ENCODE measurements at regions not wholly inside any gene's neighbourhood (a gene's known extent, or its start where the extent isn't known, plus 50 kb on each side); places are given as distances from the start of the nearest gene placed in this dataset.
"Not testable (repeated sequence)": the region's sequence is repeated elsewhere in the genome, so short reads cannot be mapped to it uniquely, and the experiment has no call there.

DNA sequence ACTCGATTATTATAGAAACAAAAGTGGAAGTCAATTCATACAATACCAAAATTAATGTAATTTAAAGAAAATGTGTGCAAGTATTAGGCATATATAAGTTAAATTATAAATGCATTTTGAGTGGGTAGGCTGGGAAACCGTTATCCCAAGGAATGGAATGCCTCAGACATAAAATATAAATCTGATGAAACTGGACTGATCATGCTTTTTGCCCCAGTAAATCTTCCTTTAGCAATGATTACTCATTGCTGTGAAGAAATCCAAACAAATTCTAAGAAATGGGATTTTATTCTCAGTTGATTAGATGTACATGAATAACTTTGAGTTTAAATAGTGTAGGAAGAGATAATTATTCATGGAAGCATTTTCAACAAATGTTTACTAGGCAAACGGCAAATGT, 185.5 kb upstream of the KCNMB2 start:
- DNase-seq (ENCODE audit: low read depth in 2 of 3, low spot score in 2 of 3), result no peak

DNA sequence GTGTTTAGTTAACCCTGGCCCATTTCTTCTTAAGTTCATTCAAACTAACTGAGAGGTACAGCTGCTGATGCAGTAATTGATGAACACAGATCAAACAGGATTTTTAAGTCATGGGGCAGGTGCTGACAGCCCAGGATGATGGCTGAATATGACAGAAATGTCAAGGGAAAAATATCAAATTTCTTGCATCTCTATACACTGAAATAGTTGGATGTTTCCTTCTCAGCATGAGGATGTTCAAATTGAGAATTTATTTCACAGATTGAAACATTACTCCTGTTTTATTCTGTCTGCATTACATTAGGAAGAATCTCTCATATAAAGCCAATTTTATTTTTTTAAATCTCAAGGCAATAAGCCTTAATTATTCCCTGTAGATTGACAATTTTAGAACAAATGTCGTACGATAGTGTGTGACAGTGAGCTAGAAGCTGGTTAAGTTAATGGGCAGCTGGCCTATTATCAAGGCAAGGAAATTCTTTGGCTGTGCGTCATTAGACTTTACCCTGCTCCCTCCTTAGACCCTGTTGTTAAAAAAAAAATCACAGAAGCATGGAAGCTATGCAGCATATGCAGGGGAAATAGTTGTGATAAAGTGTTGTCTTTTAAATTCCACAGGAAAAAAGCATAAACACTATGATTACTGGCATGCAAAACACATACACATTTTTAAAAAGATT, 183.8 kb upstream of the KCNMB2 start:
- no peak for DNase-seq (ENCODE audit: low read depth in 2 of 3, low spot score in 2 of 3)

GRCh38 chr3:178353006-178353694, 183.1 kb upstream of the KCNMB2 start:
- DNase-seq (ENCODE audit: low read depth in 2 of 3, low spot score in 2 of 3), result no peak

DNA sequence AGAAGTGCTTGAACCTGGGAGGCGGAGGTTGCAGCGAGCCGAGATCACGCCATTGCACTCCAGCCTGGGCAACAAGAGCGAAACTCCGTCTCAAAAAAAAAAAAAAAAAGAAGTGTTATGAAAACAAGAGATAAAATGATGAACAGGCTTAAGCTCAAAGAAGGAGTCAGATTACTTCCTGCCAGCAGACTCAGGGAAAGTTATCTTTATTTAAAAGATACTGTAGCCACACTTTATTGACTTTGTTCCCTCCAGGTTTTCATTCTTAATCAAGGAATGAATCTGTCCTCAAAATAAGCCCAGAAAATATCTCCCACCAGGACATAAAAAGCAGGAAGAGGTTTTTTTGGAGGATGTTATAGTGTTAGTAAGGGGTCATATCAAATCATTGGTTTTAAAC, 176.5 kb upstream of the KCNMB2 start:
- no peak for DNase-seq (ENCODE audit: low read depth in 2 of 3, low spot score in 2 of 3)

GRCh38 chr3:178363048-178363447, 173.2 kb upstream of the KCNMB2 start:
- DNase-seq (ENCODE audit: low read depth in 2 of 3, low spot score in 2 of 3), result not testable (repeated sequence)

DNA sequence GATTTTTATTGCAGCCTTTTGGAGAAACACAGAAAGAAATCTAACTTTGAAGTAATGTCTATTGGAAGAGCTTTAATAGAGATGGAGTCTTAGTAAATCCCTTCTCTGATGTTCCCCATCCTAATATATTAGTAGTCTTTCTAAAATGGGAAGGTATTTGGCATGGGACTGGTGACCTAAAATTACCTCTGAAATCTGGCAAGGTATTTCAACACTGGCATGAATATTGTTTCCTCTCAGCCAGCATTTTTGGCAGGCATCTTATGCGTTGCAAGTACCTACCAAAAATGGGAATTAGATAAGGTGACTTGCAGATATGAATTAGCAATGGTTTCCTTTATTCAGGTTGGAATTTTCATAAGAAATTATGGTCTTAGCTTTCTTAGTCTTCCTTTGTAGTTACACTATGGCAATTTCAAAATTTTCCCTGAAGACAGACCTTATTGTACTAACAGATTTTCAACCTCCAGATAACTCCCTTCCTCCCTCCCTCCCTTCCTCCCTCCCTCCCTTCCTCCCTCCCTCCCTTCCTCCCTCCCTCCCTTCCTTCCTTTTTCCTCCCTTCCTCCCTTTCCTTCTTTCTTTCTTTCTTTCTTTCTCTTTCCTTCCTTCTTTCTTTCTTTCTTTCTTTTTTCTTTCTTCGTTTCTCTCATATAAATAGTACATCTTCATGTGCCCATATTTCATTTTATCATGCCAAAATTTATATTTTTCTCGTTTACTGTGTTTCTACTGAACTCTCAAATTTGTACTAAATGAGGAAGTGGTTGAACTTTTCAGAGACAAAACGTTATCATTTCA, 168.2 kb upstream of the KCNMB2 start:
- DNase-seq (ENCODE audit: low read depth in 2 of 3, low spot score in 2 of 3), result no peak

DNA sequence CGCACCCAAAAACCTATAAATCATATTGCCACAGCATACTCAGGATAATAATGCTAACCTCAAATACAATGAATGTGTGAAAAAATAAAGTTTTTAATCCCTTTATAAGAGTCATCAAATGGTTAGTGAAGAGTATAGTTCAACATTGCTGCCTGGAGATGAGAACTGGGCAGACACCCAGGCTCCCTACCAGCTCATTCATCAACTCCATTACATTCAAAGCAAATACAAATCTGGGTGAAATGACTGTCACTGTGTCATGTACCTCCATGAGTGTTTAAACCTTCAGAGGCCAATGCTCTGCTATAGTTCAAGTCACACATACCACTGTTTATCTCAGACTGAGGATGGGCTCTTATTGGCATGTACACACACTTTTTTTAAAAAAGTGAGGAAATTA, 167.2 kb upstream of the KCNMB2 start:
- DNase-seq (ENCODE audit: low read depth in 2 of 3, low spot score in 2 of 3), result no peak

GRCh38 chr3:178369811-178370210, 166.4 kb upstream of the KCNMB2 start:
- no peak for DNase-seq (ENCODE audit: low read depth in 2 of 3, low spot score in 2 of 3)

- no peak for DNase-seq (ENCODE audit: low read depth in 2 of 3, low spot score in 2 of 3)
Measured at GRCh38 chr3:178370387-178370786, 165.8 kb upstream of the KCNMB2 start.

DNA sequence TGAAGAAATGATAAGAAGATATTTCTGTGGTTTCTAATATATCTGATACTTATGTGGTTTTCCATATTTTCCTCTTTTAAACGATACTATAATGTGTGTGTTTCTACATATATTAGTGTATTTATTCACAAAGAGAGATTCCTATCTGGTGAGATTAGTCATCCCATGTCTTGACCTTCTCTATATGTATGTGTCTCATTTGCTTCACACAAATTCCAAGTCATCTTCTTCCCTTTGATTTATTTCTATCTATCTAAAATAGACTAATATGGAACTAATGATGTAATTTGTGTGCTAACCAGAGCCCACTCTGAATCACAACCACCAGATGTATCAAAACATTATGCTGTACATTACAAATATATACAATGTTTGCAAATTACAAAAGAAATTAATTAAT, 154.7 kb upstream of the KCNMB2 start:
- no peak for DNase-seq (ENCODE audit: low read depth in 2 of 3, low spot score in 2 of 3)

DNA sequence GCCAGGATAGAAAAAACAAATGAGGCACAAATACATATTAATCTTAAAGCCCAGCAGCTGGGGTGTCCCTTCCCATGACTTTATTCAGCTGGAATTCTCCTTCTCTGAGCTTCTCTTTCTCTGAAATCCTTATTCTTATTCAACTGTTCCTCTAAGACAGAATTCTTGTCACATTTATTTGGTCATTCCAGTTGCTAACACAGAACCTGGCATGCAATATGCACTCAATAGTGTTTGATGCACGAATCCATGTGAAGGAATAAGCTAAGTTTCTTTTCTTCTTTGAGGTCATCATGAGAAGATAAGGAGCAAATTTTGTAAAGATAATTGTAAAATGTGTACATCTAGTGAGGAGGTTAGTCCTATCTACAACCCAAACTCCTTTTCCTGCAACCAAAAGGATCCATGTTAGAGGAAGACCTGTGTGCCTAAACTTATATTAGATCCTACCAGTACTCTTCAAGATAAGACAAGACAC, 154.2 kb upstream of the KCNMB2 start:
- no peak for DNase-seq (ENCODE audit: low read depth in 2 of 3, low spot score in 2 of 3)

GRCh38 chr3:178382449-178383061, 153.7 kb upstream of the KCNMB2 start:
- no peak for DNase-seq (ENCODE audit: low read depth in 2 of 3, low spot score in 2 of 3)

DNA sequence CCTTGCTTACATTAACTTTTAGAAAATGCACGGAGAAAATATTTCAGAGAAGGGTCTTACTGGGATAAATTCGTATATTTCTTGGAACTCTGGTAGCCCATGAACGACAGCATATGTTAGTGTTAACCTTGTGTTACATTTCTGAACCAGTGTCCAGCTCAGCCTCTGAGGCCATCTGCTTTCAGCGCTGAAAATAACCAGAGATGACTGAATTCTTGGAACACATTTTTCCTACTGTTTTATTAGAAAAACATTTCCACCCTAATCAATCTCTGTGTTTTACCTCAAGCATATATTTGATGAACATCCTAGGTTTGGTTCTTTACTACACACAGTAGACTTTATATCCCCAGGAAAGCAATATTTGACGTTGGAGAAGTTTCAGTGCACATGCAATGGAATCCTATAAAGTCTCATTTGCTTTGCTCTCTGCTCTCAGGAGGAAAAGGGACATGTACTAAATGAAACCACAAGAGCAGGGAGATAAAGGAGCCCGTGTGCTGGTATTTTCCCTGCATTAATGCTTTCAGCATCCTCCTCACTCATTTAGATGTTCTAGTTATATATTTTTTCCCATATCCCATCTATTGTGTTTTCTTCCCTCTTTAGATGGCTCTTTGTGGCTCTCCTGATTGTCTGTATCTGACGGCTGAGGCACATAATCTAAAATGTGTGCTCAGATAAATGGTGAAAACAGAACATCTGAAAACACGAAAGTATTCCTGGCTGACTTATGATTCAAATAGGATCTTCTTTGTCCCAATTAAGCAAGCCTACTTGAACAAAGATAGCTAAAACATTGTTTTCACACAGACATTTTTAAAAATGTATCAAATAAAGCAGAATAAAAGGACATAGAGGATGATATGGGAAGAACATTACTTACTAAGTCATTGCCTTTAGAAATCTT, 151.7 kb upstream of the KCNMB2 start:
- DNase-seq (ENCODE audit: low read depth in 2 of 3, low spot score in 2 of 3), result no peak

DNA sequence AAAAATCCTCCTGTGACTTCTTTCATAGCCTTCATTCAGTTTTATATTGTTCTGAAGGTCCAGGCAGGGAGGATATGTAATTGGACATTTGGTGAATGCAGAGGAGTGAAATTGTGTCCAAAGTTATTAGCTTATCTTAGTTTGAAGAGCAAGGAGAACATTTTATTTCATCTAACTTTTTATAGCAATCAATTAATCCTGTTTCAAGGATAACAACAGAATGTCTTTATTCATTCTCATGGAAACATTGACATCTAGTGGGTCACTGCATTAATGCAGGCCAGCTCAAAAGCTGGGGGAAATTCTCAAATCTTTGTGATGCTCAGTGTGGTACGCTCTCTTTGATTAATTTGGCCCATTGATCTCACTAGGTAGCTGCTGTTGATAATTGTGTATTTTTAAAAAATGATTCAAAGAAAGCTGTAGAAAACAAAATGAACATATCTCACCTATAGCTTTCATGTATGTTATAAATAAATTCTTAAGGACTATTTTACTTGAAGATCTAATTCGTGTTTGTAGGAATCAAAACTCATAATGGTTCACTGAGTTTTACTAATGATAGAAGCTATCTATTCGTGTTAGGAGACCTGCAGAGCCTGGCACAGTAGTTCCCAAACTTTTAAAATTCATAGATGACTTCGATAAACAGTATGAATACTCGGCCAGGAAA, 150.8 kb upstream of the KCNMB2 start:
- no peak for DNase-seq (ENCODE audit: low read depth in 2 of 3, low spot score in 2 of 3)

DNA sequence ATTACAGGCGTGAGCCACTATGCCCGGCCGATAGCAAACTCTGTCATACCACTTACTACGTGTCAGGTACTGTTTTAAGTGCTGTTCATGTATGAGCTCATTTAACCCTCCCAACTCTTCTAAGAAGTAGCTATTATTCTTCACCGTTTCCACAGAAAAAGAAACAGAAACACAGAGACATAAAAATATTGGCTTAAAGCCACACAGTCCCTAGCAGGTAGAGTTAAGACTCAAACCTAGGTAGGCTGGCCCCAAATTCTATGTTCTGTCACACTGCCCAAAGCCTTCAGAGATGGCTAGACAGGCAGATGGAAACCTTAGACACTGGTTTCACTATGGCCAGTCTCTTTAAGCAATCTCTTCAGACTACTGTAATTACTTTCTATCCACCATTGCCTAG, 149.8 kb upstream of the KCNMB2 start:
- DNase-seq (ENCODE audit: low read depth in 2 of 3, low spot score in 2 of 3), result no peak

GRCh38 chr3:178386880-178387279, 149.4 kb upstream of the KCNMB2 start:
- no peak for DNase-seq (ENCODE audit: low read depth in 2 of 3, low spot score in 2 of 3)

- no peak for DNase-seq (ENCODE audit: low read depth in 2 of 3, low spot score in 2 of 3)
Measured at GRCh38 chr3:178388473-178388872, 147.8 kb upstream of the KCNMB2 start.

DNA sequence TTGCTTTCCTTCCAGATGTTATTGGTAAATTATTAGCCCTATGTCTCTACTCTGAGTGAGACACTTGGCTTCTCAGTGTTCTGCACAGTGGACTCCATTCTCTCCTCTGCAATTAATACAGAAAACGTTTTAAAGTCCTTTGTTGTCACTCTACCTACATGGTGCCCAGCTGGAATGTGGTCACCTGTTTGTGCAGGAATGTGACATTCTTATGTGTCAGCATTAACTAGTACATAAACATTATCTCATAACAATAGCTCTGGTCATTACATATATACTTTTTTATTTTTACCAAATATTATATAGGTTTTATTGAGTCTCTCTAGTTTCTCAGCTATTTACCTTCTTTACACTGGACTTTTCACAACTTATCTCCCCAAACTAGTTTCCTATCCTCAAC, 147.0 kb upstream of the KCNMB2 start:
- no peak for DNase-seq (ENCODE audit: low read depth in 2 of 3, low spot score in 2 of 3)

DNA sequence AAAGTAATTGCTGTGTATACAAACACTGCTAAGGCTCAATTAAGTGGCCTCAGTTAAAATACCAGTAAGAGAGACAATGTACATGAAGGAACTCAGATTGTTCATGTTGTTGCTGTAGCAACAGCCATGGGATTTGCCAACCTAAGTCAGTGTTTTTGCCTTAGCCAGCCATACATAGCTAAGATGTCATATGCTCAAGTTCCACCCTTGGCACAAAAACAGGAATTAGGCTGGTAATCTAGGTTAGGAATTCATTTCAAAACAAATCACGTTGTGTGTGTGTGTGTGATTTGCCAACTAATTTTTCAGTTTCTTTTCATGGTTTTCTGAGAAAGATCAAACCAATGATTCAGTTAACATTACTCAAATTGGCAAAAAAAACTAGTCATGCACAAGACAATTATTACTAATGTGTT, 143.7 kb upstream of the KCNMB2 start:
- no peak for DNase-seq (ENCODE audit: low read depth in 2 of 3, low spot score in 2 of 3)

DNA sequence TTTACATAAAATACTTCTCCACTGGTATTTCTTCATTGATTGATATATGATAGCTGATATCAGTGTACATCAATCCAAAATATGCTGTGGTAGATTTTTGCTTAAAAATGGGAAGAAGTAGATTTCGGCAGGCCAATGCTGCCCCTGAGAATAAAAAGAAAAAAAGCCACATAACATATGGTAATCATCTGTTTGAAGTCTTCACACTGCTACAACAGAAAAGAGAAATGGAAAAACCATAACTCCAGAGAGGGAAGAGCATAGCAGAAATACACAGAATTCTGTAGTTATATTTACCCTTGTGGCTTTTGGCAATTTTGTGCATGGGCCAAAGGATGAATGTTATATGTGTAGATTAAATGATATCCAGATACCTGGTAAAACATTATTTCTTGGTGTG, 143.1 kb upstream of the KCNMB2 start:
- no peak for DNase-seq (ENCODE audit: low read depth in 2 of 3, low spot score in 2 of 3)

All from activated CD8-positive, alpha-beta memory T cell treated with anti-CD3 and anti-CD28 coated beads for 48 hours (primary cell).